GM13977 (cell line): ENCODE measurements at regions not wholly inside any gene's neighbourhood (a gene's known extent, or its start where the extent isn't known, plus 50 kb on each side); places are given as distances from the start of the nearest gene placed in this dataset.
"Not testable (repeated sequence)": the region's sequence is repeated elsewhere in the genome, so short reads cannot be mapped to it uniquely, and the experiment has no call there.

Experiments used
- DNase-seq: peaks from one replicate; pipeline ENCODE4 v3.0.0; 2012; ENCODE audit warnings: low spot score
- in situ Hi-C: fragments of 300-500 bp; cut with MboI; formaldehyde crosslinking; loops from one replicate; pipeline ENCODE4 v1.12.0; 2022; ENCODE audit warnings: low sequenced_read_pairs, low pct_unique_long_range_greater_than_20kb, mixed read lengths, inconsistent platforms; ENCODE audit not compliant: unreplicated experiment
- TF ChIP-seq, protein P1 (sequence below): IDR thresholded peaks from 2 replicates; pipeline ENCODE4 v1.5.1; 2012; ENCODE audit warnings: mild to moderate bottlenecking, control low read depth; ENCODE audit not compliant: insufficient read depth; ENCODE audit errors: extremely low read depth, missing control alignments

GRCh38 chr2:186934420-186934819 is 85.5 kb upstream of the ZSWIM2 start:
- DNase-seq: no peak
- TF ChIP-seq, protein P1, sequence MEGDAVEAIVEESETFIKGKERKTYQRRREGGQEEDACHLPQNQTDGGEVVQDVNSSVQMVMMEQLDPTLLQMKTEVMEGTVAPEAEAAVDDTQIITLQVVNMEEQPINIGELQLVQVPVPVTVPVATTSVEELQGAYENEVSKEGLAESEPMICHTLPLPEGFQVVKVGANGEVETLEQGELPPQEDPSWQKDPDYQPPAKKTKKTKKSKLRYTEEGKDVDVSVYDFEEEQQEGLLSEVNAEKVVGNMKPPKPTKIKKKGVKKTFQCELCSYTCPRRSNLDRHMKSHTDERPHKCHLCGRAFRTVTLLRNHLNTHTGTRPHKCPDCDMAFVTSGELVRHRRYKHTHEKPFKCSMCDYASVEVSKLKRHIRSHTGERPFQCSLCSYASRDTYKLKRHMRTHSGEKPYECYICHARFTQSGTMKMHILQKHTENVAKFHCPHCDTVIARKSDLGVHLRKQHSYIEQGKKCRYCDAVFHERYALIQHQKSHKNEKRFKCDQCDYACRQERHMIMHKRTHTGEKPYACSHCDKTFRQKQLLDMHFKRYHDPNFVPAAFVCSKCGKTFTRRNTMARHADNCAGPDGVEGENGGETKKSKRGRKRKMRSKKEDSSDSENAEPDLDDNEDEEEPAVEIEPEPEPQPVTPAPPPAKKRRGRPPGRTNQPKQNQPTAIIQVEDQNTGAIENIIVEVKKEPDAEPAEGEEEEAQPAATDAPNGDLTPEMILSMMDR: no peak
- in situ Hi-C loops: no loop called here

DNA sequence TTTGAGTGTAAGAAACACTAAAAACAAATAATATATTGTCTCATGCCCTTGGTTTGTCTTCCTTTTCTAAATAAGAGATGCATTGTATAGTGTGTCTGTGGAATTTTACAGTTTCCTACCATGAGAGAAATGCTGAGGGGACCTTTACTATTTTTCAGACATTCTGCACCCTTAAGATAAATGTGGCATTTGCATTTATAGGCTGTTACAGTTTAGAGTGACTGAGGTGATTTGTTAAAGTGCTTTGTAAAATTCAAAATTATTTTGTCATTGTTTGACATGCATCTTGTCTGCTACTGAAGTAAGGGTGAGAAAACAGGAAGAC is 78.9 kb upstream of the ZSWIM2 start:
- in situ Hi-C loops: no loop called here

GRCh38 chr2:186927185-186927866 is 78.4 kb upstream of the ZSWIM2 start:
- in situ Hi-C loops: no loop called here
- TF ChIP-seq, protein P1: no peak
- no peak for DNase-seq

More for the DNA sequence above, 78.9 kb upstream of the ZSWIM2 start:
- TF ChIP-seq, protein P1: no peak
- no peak for DNase-seq

GRCh38 chr2:186925514-186925913 is 76.5 kb upstream of the ZSWIM2 start:
- in situ Hi-C loops: no loop called here
- DNase-seq: no peak
- TF ChIP-seq, protein P1: no peak

DNA sequence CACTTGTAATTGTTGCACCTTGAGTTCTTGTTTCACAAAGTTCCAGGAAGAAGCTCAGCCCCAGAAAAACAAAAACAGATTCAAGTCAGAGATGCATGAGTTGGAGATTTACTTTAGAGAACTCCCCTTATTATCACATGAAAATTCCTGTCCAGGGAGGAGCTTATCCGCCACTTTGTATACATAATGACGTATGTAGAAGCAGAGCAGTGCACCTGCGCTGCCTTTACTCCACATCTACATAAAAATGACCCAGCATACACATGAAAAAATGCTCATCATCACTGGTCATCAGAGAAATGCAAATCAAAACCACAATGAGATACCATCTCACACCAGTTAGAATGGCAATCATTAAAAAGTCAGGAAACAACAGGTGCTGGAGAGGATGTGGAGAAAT is 73.3 kb upstream of the ZSWIM2 start:
- DNase-seq, in situ Hi-C loops: not testable (repeated sequence)

GRCh38 chr2:186919296-186919695 is 70.3 kb upstream of the ZSWIM2 start:
- TF ChIP-seq, protein P1: no peak
- no peak for DNase-seq
- in situ Hi-C loops: no loop called here

DNA sequence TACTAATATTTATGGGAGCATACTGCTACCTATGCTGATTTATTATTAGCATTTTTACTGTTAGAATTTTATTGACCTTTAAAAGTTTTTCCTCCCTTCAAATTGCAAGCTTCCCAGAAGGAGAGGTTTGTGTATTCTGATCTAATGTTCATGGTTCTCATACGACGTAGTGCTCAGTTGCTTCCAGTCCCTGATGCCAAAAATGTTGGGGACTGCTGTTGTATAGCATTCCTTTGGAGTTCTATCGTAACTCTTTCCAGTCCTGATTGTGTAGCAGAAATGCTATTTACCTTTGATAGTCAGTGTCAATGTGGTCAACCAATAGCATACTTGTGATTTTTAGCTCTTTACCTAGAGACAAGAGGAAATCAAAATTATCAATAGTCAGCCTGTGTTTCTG is 69.5 kb upstream of the ZSWIM2 start:
- no peak for DNase-seq
- TF ChIP-seq, protein P1: no peak
- in situ Hi-C loops: no loop called here
